ENCODE measurements at regions not wholly inside any gene's neighbourhood (a gene's known extent, or its start where the extent isn't known, plus 50 kb on each side); places are given as distances from the start of the nearest gene placed in this dataset.

GRCh38 chr1:71345491-71345890, 264.7 kb upstream of the ZRANB2 start:
- no peak overlapping the region for H3K4me3 ChIP-seq (ENCODE audit: low read length)
- no peak for DNase-seq (ENCODE audit: low read depth)
- H3K27me3 ChIP-seq (replicated peaks; ENCODE audit: control insufficient read depth, insufficient read depth, low read length), result no peaks in the 10 kb centered on the region
- no peak overlapping the region for H3K9ac ChIP-seq (ENCODE audit: low read length)
- no peaks in the 10 kb centered on the region for H3K36me3 ChIP-seq (ENCODE audit: control insufficient read depth, insufficient read depth, low read length, severe bottlenecking)
- H3K9me3 ChIP-seq (ENCODE audit: control insufficient read depth, low read length), result peaks cover 4% of the 10 kb centered on the region
- peaks cover 2% of the 10 kb centered on the region for H3K4me1 ChIP-seq (ENCODE audit: control insufficient read depth, insufficient read depth, low read length)

- no peaks in the 10 kb centered on the region for H3K36me3 ChIP-seq (ENCODE audit: control insufficient read depth, insufficient read depth, low read length, severe bottlenecking)
- peaks cover 20% of the 10 kb centered on the region for H3K9me3 ChIP-seq (ENCODE audit: control insufficient read depth, low read length)
- H3K4me1 ChIP-seq (ENCODE audit: control insufficient read depth, insufficient read depth, low read length), result no peaks in the 10 kb centered on the region
- no peaks in the 10 kb centered on the region for H3K27me3 ChIP-seq (replicated peaks; ENCODE audit: control insufficient read depth, insufficient read depth, low read length)
- H3K4me3 ChIP-seq (ENCODE audit: low read length), result no peak overlapping the region
- DNase-seq (ENCODE audit: low read depth), result no peak
- H3K9ac ChIP-seq (ENCODE audit: low read length), result no peak overlapping the region
Measured at GRCh38 chr1:71343686-71344416, 263.0 kb upstream of the ZRANB2 start.

- H3K4me3 ChIP-seq (ENCODE audit: low read length), result peak overlapping the region; percentile 30
- H3K4me1 ChIP-seq (ENCODE audit: control insufficient read depth, insufficient read depth, low read length), result no peaks in the 10 kb centered on the region
- no peak for DNase-seq (ENCODE audit: low read depth)
- peaks cover 31% of the 10 kb centered on the region for H3K9me3 ChIP-seq (ENCODE audit: control insufficient read depth, low read length)
- no peaks in the 10 kb centered on the region for H3K36me3 ChIP-seq (ENCODE audit: control insufficient read depth, insufficient read depth, low read length, severe bottlenecking)
- H3K9ac ChIP-seq (ENCODE audit: low read length), result no peak overlapping the region
- H3K27me3 ChIP-seq (replicated peaks; ENCODE audit: control insufficient read depth, insufficient read depth, low read length), result no peaks in the 10 kb centered on the region
Measured at GRCh38 chr1:71339238-71339637, 258.4 kb upstream of the ZRANB2 start.

GRCh38 chr1:71330991-71331390, 250.2 kb upstream of the ZRANB2 start:
- no peaks in the 10 kb centered on the region for H3K4me1 ChIP-seq (ENCODE audit: control insufficient read depth, insufficient read depth, low read length)
- H3K9me3 ChIP-seq (ENCODE audit: control insufficient read depth, low read length), result peaks cover 6% of the 10 kb centered on the region
- DNase-seq (ENCODE audit: low read depth), result no peak
- H3K36me3 ChIP-seq (ENCODE audit: control insufficient read depth, insufficient read depth, low read length, severe bottlenecking), result no peaks in the 10 kb centered on the region
- no peak overlapping the region for H3K4me3 ChIP-seq (ENCODE audit: low read length)
- H3K9ac ChIP-seq (ENCODE audit: low read length), result no peak overlapping the region
- H3K27me3 ChIP-seq (replicated peaks; ENCODE audit: control insufficient read depth, insufficient read depth, low read length), result no peaks in the 10 kb centered on the region

GRCh38 chr1:71324671-71325267, 243.9 kb upstream of the ZRANB2 start:
- Histone ChIP-seq H3K4me3 (ENCODE audit: low read length) (no peak overlapping the region), H3K9me3 (ENCODE audit: control insufficient read depth, low read length) (peaks cover 6% of the 10 kb centered on the region), H3K4me1 (ENCODE audit: control insufficient read depth, insufficient read depth, low read length) (peaks cover 4% of the 10 kb centered on the region), H3K9ac (ENCODE audit: low read length) (no peak overlapping the region), H3K27me3 (replicated peaks; ENCODE audit: control insufficient read depth, insufficient read depth, low read length) (no peaks in the 10 kb centered on the region), H3K36me3 (ENCODE audit: control insufficient read depth, insufficient read depth, low read length, severe bottlenecking) (no peaks in the 10 kb centered on the region)
- peak; percentile 27 for DNase-seq (ENCODE audit: low read depth)

- H3K4me1 ChIP-seq (ENCODE audit: control insufficient read depth, insufficient read depth, low read length), result peaks cover 21% of the 10 kb centered on the region
- peak overlapping the region; percentile 41 for H3K4me3 ChIP-seq (ENCODE audit: low read length)
- DNase-seq (ENCODE audit: low read depth), result no peak
- H3K36me3 ChIP-seq (ENCODE audit: control insufficient read depth, insufficient read depth, low read length, severe bottlenecking), result no peaks in the 10 kb centered on the region
- no peaks in the 10 kb centered on the region for H3K9me3 ChIP-seq (ENCODE audit: control insufficient read depth, low read length)
- H3K9ac ChIP-seq (ENCODE audit: low read length), result no peak overlapping the region
- H3K27me3 ChIP-seq (replicated peaks; ENCODE audit: control insufficient read depth, insufficient read depth, low read length), result no peaks in the 10 kb centered on the region
Measured at GRCh38 chr1:71312545-71312944, 231.7 kb upstream of the ZRANB2 start.

- no peaks in the 10 kb centered on the region for H3K9me3 ChIP-seq (ENCODE audit: control insufficient read depth, low read length)
- no peaks in the 10 kb centered on the region for H3K27me3 ChIP-seq (replicated peaks; ENCODE audit: control insufficient read depth, insufficient read depth, low read length)
- H3K36me3 ChIP-seq (ENCODE audit: control insufficient read depth, insufficient read depth, low read length, severe bottlenecking), result no peaks in the 10 kb centered on the region
- H3K4me1 ChIP-seq (ENCODE audit: control insufficient read depth, insufficient read depth, low read length), result peaks cover 25% of the 10 kb centered on the region
- no peak overlapping the region for H3K4me3 ChIP-seq (ENCODE audit: low read length)
- no peak overlapping the region for H3K9ac ChIP-seq (ENCODE audit: low read length)
- peak; percentile 65 for DNase-seq (ENCODE audit: low read depth)
Measured at GRCh38 chr1:71311376-71311775, 230.5 kb upstream of the ZRANB2 start.

GRCh38 chr1:71307451-71307850, 226.6 kb upstream of the ZRANB2 start:
- peak; percentile 62 for DNase-seq (ENCODE audit: low read depth)
- no peak overlapping the region for H3K9ac ChIP-seq (ENCODE audit: low read length)

GRCh38 chr1:71304125-71304524, 223.3 kb upstream of the ZRANB2 start:
- Histone ChIP-seq H3K9ac (ENCODE audit: low read length) (no peak overlapping the region), H3K36me3 (ENCODE audit: control insufficient read depth, insufficient read depth, low read length, severe bottlenecking) (no peaks in the 10 kb centered on the region), H3K4me1 (ENCODE audit: control insufficient read depth, insufficient read depth, low read length) (peaks cover 27% of the 10 kb centered on the region), H3K27me3 (replicated peaks; ENCODE audit: control insufficient read depth, insufficient read depth, low read length) (no peaks in the 10 kb centered on the region), H3K9me3 (ENCODE audit: control insufficient read depth, low read length) (no peaks in the 10 kb centered on the region), H3K4me3 (ENCODE audit: low read length) (no peak overlapping the region)
- DNase-seq (ENCODE audit: low read depth), result no peak

More at GRCh38 chr1:71307451-71307850, 226.6 kb upstream of the ZRANB2 start:
- Histone ChIP-seq H3K9me3 (ENCODE audit: control insufficient read depth, low read length) (no peaks in the 10 kb centered on the region), H3K27me3 (replicated peaks; ENCODE audit: control insufficient read depth, insufficient read depth, low read length) (no peaks in the 10 kb centered on the region), H3K4me3 (ENCODE audit: low read length) (no peak overlapping the region), H3K4me1 (ENCODE audit: control insufficient read depth, insufficient read depth, low read length) (peaks cover 40% of the 10 kb centered on the region), H3K36me3 (ENCODE audit: control insufficient read depth, insufficient read depth, low read length, severe bottlenecking) (no peaks in the 10 kb centered on the region)

GRCh38 chr1:71303617-71304041, 222.8 kb upstream of the ZRANB2 start:
- Histone ChIP-seq H3K36me3 (ENCODE audit: control insufficient read depth, insufficient read depth, low read length, severe bottlenecking) (no peaks in the 10 kb centered on the region), H3K4me3 (ENCODE audit: low read length) (no peak overlapping the region), H3K9me3 (ENCODE audit: control insufficient read depth, low read length) (no peaks in the 10 kb centered on the region), H3K27me3 (replicated peaks; ENCODE audit: control insufficient read depth, insufficient read depth, low read length) (no peaks in the 10 kb centered on the region), H3K9ac (ENCODE audit: low read length) (no peak overlapping the region), H3K4me1 (ENCODE audit: control insufficient read depth, insufficient read depth, low read length) (peaks cover 31% of the 10 kb centered on the region)
- no peak for DNase-seq (ENCODE audit: low read depth)

GRCh38 chr1:71298633-71299032, 217.8 kb upstream of the ZRANB2 start:
- no peaks in the 10 kb centered on the region for H3K27me3 ChIP-seq (replicated peaks; ENCODE audit: control insufficient read depth, insufficient read depth, low read length)
- no peaks in the 10 kb centered on the region for H3K9me3 ChIP-seq (ENCODE audit: control insufficient read depth, low read length)
- H3K9ac ChIP-seq (ENCODE audit: low read length), result no peak overlapping the region
- H3K36me3 ChIP-seq (ENCODE audit: control insufficient read depth, insufficient read depth, low read length, severe bottlenecking), result no peaks in the 10 kb centered on the region
- peak; percentile 65 for DNase-seq (ENCODE audit: low read depth)
- peak overlapping the region; percentile 9 for H3K4me3 ChIP-seq (ENCODE audit: low read length)
- H3K4me1 ChIP-seq (ENCODE audit: control insufficient read depth, insufficient read depth, low read length), result peaks cover 47% of the 10 kb centered on the region
